A673 (cell line): ENCODE measurements at regions not wholly inside any gene's neighbourhood (a gene's known extent, or its start where the extent isn't known, plus 50 kb on each side); places are given as distances from the start of the nearest gene placed in this dataset.

ENCODE experiments used
- BruUV-seq: library from RNA; stranded (reverse); fragments of 400-500 nt; replicated peaks from 2 replicates; lab custom pipeline; 2021; lab: Mats Ljungman, UMichigan
- CTCF ChIA-PET: fragments of 300-600 bp; sonication (Branson Sonifier 250); formaldehyde crosslinking; loops from one replicate; lab custom pipeline; 2022; ENCODE audit warnings: antibody characterized with exemption; lab: Charles Lee
- POLR2A ChIA-PET: fragments of 300-600 bp; sonication (Branson Sonifier 250); formaldehyde crosslinking; loops from one replicate; lab custom pipeline; 2022; ENCODE audit warnings: antibody characterized with exemption; ENCODE audit not compliant: low non-redundant PET; lab: Charles Lee
- DNase-seq: peaks from one replicate; pipeline ENCODE4 v3.0.0-alpha.2; 2015; ENCODE audit warnings: low spot score
- H3K27ac ChIP-seq: fragments of 200-600 bp; sonication (generic); 2 replicates; pipeline ENCODE4 v1.5.1; 2016; ENCODE audit warnings: mixed run types, low read depth, mild to moderate bottlenecking, mixed read lengths, antibody characterized with exemption, low read length; ENCODE audit not compliant: poor library complexity, severe bottlenecking
- H3K27me3 ChIP-seq: fragments of 200-600 bp; sonication (generic); replicated peaks from 2 replicates; pipeline ENCODE4 v1.6.1; 2017; ENCODE audit warnings: mixed run types, low read depth, mild to moderate bottlenecking, mixed read lengths, antibody characterized with exemption, low read length; ENCODE audit not compliant: insufficient read depth, poor library complexity
- H3K36me3 ChIP-seq: fragments of 200-600 bp; sonication (generic); 2 replicates; pipeline ENCODE4 v1.6.1; 2016; ENCODE audit warnings: mixed run types, mild to moderate bottlenecking, mixed read lengths, antibody characterized with exemption, low read length; ENCODE audit not compliant: insufficient read depth, poor library complexity, severe bottlenecking
- H3K4me1 ChIP-seq: fragments of 200-600 bp; sonication (generic); 2 replicates; pipeline ENCODE4 v1.6.1; 2017; ENCODE audit warnings: mixed run types, mild to moderate bottlenecking, mixed read lengths, antibody characterized with exemption, low read length; ENCODE audit not compliant: insufficient read depth, poor library complexity, severe bottlenecking
- H3K4me3 ChIP-seq: fragments of 200-600 bp; sonication (generic); 2 replicates; pipeline ENCODE4 v1.5.1; 2016; ENCODE audit warnings: low read depth, mixed run types, mild to moderate bottlenecking, mixed read lengths, low read length; ENCODE audit not compliant: poor library complexity, severe bottlenecking
- H3K9me3 ChIP-seq: fragments of 200-600 bp; sonication (generic); 2 replicates; pipeline ENCODE4 v1.6.1; 2016; ENCODE audit warnings: mixed run types, low read depth, mild to moderate bottlenecking, mixed read lengths, antibody characterized with exemption, low read length; ENCODE audit not compliant: poor library complexity, severe bottlenecking
- EZH2 ChIP-seq: fragments of 200-600 bp; sonication (generic); IDR thresholded peaks from 2 replicates; pipeline ENCODE4 v1.6.1; 2017; ENCODE audit warnings: borderline replicate concordance, low read depth, mild to moderate bottlenecking, mixed read lengths, antibody characterized with exemption, low read length; ENCODE audit not compliant: poor library complexity, severe bottlenecking
- intact Hi-C: fragments of 100-400 bp; cut with micrococcal nuclease; formaldehyde crosslinking; loops from one replicate; pipeline ENCODE4 v1.10.0; 2022; ENCODE audit not compliant: unreplicated experiment
- TF ChIP-seq, protein P1 (sequence below): fragments of 300-800, 200-600 bp; sonication (generic); conservative IDR thresholded peaks from 2 replicates; pipeline ENCODE4 v1.5.1; 2017; ENCODE audit warnings: low read depth, mild to moderate bottlenecking, antibody characterized with exemption, low read length, moderate library complexity, mixed read lengths

DNA sequence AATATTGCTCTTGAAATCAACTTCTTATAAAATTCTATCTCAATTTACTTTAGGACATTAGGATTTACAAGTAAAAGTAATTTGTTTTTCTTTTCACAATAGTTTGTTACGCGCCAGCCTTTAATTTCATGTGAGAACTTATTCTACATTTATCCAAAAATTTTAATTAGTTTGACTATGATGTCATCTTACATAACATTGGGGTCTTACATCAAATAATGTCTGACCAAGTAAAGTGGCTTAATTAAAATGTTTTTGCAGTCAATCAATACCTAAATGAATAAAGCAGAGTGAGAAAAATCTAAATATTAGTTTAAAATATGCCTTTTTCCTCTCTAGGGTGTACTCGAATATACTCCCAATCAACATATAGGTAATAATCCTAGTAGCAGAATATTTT is 666.2 kb upstream of the FBXO33 start:
- no peaks in the 10 kb centered on the region for H3K27me3 ChIP-seq
- intact Hi-C loops, result no loop called here
- H3K4me1 ChIP-seq, result no peaks in the 10 kb centered on the region
- no peak for DNase-seq
- H3K4me3 ChIP-seq, result no peak overlapping the region
- ChIA-PET CTCF (no interaction called here), POLR2A (no interaction called here)
- no peaks in the 10 kb centered on the region for H3K9me3 ChIP-seq
- H3K27ac ChIP-seq, result no peak overlapping the region
- TF ChIP-seq, protein P1, sequence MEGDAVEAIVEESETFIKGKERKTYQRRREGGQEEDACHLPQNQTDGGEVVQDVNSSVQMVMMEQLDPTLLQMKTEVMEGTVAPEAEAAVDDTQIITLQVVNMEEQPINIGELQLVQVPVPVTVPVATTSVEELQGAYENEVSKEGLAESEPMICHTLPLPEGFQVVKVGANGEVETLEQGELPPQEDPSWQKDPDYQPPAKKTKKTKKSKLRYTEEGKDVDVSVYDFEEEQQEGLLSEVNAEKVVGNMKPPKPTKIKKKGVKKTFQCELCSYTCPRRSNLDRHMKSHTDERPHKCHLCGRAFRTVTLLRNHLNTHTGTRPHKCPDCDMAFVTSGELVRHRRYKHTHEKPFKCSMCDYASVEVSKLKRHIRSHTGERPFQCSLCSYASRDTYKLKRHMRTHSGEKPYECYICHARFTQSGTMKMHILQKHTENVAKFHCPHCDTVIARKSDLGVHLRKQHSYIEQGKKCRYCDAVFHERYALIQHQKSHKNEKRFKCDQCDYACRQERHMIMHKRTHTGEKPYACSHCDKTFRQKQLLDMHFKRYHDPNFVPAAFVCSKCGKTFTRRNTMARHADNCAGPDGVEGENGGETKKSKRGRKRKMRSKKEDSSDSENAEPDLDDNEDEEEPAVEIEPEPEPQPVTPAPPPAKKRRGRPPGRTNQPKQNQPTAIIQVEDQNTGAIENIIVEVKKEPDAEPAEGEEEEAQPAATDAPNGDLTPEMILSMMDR, result no peak
- no peak for TF ChIP-seq EZH2
- H3K36me3 ChIP-seq, result no peaks in the 10 kb centered on the region
- BruUV-seq, result no TSS peak

DNA sequence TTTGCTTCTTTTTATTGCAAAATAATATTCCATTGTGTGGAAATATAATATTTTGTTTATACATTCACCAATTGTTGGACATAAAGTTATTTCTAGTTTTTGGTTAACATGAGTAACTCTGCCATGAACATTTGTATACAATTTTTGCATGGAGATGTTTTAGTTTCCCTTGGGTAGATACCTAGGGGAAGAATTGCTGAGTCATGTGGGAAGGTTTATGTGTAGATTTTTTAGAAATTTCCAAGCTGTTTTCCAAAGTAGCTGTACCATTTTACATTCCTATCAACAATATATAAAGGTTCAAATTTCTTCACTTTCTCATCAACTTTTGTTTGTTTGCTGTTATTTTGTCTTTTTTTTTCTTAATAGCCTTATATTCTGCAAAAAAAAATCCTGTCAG is 664.7 kb upstream of the FBXO33 start:
- no peak overlapping the region for H3K27ac ChIP-seq
- H3K27me3 ChIP-seq, result no peaks in the 10 kb centered on the region
- intact Hi-C loops, result no loop called here
- H3K36me3 ChIP-seq, result no peaks in the 10 kb centered on the region
- no peaks in the 10 kb centered on the region for H3K9me3 ChIP-seq
- ChIA-PET POLR2A (no interaction called here), CTCF (no interaction called here)
- no peaks in the 10 kb centered on the region for H3K4me1 ChIP-seq
- no peak for DNase-seq
- H3K4me3 ChIP-seq, result no peak overlapping the region
- TF ChIP-seq EZH2, result no peak
- TF ChIP-seq, protein P1, result no peak
- no TSS peak for BruUV-seq

DNA sequence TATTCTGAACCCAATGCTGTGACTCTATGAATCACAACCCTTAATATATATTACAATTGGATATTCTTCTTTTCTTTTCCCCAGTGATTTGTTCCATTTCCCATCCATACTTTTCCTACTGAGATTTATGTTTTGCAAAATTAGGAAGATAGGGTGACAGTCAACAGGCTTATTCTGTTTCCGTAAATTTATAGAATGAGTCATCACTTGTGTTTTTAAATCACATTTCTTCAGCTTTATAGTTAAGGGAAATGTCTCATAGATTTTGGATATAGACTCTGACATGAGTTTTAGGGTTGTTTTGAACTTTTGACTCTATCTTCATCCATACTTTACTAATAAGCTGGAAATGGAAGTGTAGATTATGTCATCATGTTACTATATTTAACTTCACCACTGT is 661.6 kb upstream of the FBXO33 start:
- TF ChIP-seq, protein P1, result no peak
- TF ChIP-seq EZH2, result no peak
- BruUV-seq, result no TSS peak
- no peak overlapping the region for H3K4me3 ChIP-seq
- no peak overlapping the region for H3K27ac ChIP-seq
- intact Hi-C loops, result no loop called here
- H3K27me3 ChIP-seq, result no peaks in the 10 kb centered on the region
- H3K4me1 ChIP-seq, result no peaks in the 10 kb centered on the region
- no peaks in the 10 kb centered on the region for H3K36me3 ChIP-seq
- POLR2A ChIA-PET, result no interaction called here
- DNase-seq, result no peak
- CTCF ChIA-PET, result no interaction called here
- H3K9me3 ChIP-seq, result no peaks in the 10 kb centered on the region
